HEK293 (cell line): ENCODE measurements at regions not wholly inside any gene's neighbourhood (a gene's known extent, or its start where the extent isn't known, plus 50 kb on each side); places are given as distances from the start of the nearest gene placed in this dataset.

Experiments
- CTCF ChIA-PET: fragments of 350-600 bp; formaldehyde crosslinking; extraction: SDS; loops from one replicate; lab custom pipeline; 2021; ENCODE audit warnings: antibody characterized with exemption; lab: Yijun Ruan, JAX
- POLR2A ChIA-PET: fragments of 300-600 bp; formaldehyde crosslinking; extraction: SDS; loops from one replicate; lab custom pipeline; 2020; ENCODE audit warnings: antibody characterized with exemption, inconsistent platforms; lab: Yijun Ruan, JAX
- H3K27ac ChIP-seq: fragments of 200-500 bp; sonication (Bioruptor generic); 2 replicates; pipeline ENCODE4 v1.5.1; 2014; ENCODE audit warnings: low read depth, low read length, control low read depth, inconsistent platforms; ENCODE audit errors: extremely low read depth
- H3K36me3 ChIP-seq, 2 experiments: fragments of 200-500 bp in 1 of 2; sonication (Bioruptor generic) in 1 of 2; 1 replicate in 1 of 2; 2 replicates in 1 of 2; pipeline ENCODE4 v1.5.1; 2014 to 2017; ENCODE audit warnings: inconsistent platforms in 2 of 2, low read length in 2 of 2; ENCODE audit not compliant: control insufficient read depth in 2 of 2, insufficient read depth in 1 of 2
- H3K4me1 ChIP-seq: fragments of 200-500 bp; sonication (Bioruptor generic); 2 replicates; pipeline ENCODE4 v1.5.1; 2014; ENCODE audit warnings: mild to moderate bottlenecking, low read length, inconsistent platforms; ENCODE audit not compliant: control insufficient read depth, insufficient read depth
- H3K4me3 ChIP-seq: 2 replicates; pipeline ENCODE4 v1.5.1; 2011; ENCODE audit warnings: low read depth, mild to moderate bottlenecking, control low read depth, low read length, moderate library complexity
- H3K9me3 ChIP-seq: fragments of 200-500 bp; sonication (Bioruptor generic); 2 replicates; pipeline ENCODE4 v1.5.1; 2014; ENCODE audit warnings: low read depth, low read length, inconsistent platforms; ENCODE audit not compliant: control insufficient read depth, insufficient read depth
- HOXA7 ChIP-seq: sonication (generic); formaldehyde crosslinking; IDR thresholded peaks from 2 replicates; pipeline ENCODE4 v1.8.1; 2022; ENCODE audit warnings: missing genetic modification reagents, borderline replicate concordance
- KLF10 ChIP-seq: fragments of 450-650 bp; IDR thresholded peaks from 2 replicates; pipeline ENCODE4 v1.5.1; 2018; ENCODE audit warnings: missing biosample characterization, mild to moderate bottlenecking, missing genetic modification characterization
- OSR2 ChIP-seq: fragments of 450-650 bp; formaldehyde crosslinking; IDR thresholded peaks from 2 replicates; pipeline ENCODE4 v1.5.1; 2016; ENCODE audit warnings: missing biosample characterization, missing genetic modification characterization
- ZBTB7A ChIP-seq: fragments of 450-650 bp; formaldehyde crosslinking; IDR thresholded peaks from 2 replicates; pipeline ENCODE4 v1.5.1; 2016; ENCODE audit warnings: low read depth, missing biosample characterization, missing genetic modification characterization
- ZEB2 ChIP-seq: fragments of 450-650 bp; formaldehyde crosslinking; IDR thresholded peaks from 2 replicates; pipeline ENCODE4 v1.5.1; 2016; ENCODE audit warnings: missing biosample characterization, missing genetic modification characterization
- ZNF157 ChIP-seq: fragments of 450-650 bp; formaldehyde crosslinking; IDR thresholded peaks from 2 replicates; pipeline ENCODE4 v1.5.1; 2016; ENCODE audit warnings: missing biosample characterization, missing genetic modification characterization
- ZNF221 ChIP-seq: fragments of 450-650 bp; formaldehyde crosslinking; IDR thresholded peaks from 2 replicates; pipeline ENCODE4 v1.5.1; 2017; ENCODE audit warnings: missing biosample characterization, missing genetic modification characterization, borderline replicate concordance
- ZNF302 ChIP-seq: fragments of 450-650 bp; formaldehyde crosslinking; IDR thresholded peaks from 2 replicates; pipeline ENCODE4 v1.5.1; 2016; ENCODE audit warnings: missing biosample characterization, missing genetic modification characterization, low read depth
- ZNF664 ChIP-seq: fragments of 450-650 bp; formaldehyde crosslinking; IDR thresholded peaks from 2 replicates; pipeline ENCODE4 v1.5.1; 2016; ENCODE audit warnings: missing biosample characterization, missing genetic modification characterization
- ZNF792 ChIP-seq: fragments of 450-650 bp; formaldehyde crosslinking; IDR thresholded peaks from 2 replicates; pipeline ENCODE4 v1.5.1; 2016; ENCODE audit warnings: missing biosample characterization, missing genetic modification characterization
- TF ChIP-seq, protein P1 (sequence below): sonication (generic); formaldehyde crosslinking; IDR thresholded peaks from 2 replicates; pipeline ENCODE4 v1.8.1; 2022; ENCODE audit warnings: mild to moderate bottlenecking, moderate library complexity, missing genetic modification reagents
- TF ChIP-seq, protein P2 (sequence below): fragments of 450-650 bp; formaldehyde crosslinking; IDR thresholded peaks from 2 replicates; pipeline ENCODE4 v1.5.1; 2016; ENCODE audit warnings: missing biosample characterization, missing genetic modification characterization
- TF ChIP-seq, protein P3 (sequence below): fragments of 450-650 bp; formaldehyde crosslinking; IDR thresholded peaks from 2 replicates; pipeline ENCODE4 v1.5.1; 2016; ENCODE audit warnings: missing biosample characterization, missing genetic modification characterization
- TF ChIP-seq, protein P4 (sequence below): fragments of 450-650 bp; formaldehyde crosslinking; IDR thresholded peaks from 2 replicates; pipeline ENCODE4 v1.5.1; 2016; ENCODE audit warnings: missing biosample characterization, missing genetic modification characterization
- TF ChIP-seq, protein P5 (sequence below): fragments of 450-650 bp; formaldehyde crosslinking; IDR thresholded peaks from 2 replicates; pipeline ENCODE4 v1.5.0; 2017; ENCODE audit warnings: missing biosample characterization, missing genetic modification characterization, borderline replicate concordance
- TF ChIP-seq, protein P6 (sequence below): fragments of 450-650 bp; formaldehyde crosslinking; IDR thresholded peaks from 2 replicates; pipeline ENCODE4 v1.5.1; 2017; ENCODE audit warnings: missing biosample characterization, missing genetic modification characterization
- TF ChIP-seq, protein P7 (sequence below): fragments of 450-650 bp; formaldehyde crosslinking; conservative IDR thresholded peaks from 2 replicates; pipeline ENCODE4 v1.5.1; 2016; ENCODE audit warnings: low read depth, missing biosample characterization, missing genetic modification characterization
- TF ChIP-seq, protein P8 (sequence below): fragments of 450-650 bp; formaldehyde crosslinking; IDR thresholded peaks from 2 replicates; pipeline ENCODE4 v1.5.1; 2017; ENCODE audit warnings: missing biosample characterization, mild to moderate bottlenecking, missing genetic modification characterization, moderate library complexity

DNA sequence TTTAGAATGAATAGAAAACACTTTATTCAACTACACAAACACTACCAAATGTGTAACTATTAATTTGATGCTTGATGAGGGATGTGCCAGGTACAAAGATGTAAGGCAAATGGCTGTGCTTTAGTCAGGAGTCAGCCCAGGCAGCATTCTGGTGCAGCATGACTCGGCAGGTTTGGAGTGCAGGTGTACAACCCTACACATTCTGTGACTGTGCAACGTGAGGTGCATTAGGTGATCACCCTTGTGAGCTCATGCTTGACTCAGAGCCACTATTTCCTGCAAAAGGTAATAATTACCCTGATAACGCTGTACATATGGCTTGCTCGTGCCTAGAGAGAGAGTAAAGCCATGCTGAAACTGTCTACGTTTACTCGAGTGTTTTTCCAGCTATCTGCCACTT lies 288.7 kb upstream of the DSEL start (continued):
- TF ChIP-seq, protein P1, sequence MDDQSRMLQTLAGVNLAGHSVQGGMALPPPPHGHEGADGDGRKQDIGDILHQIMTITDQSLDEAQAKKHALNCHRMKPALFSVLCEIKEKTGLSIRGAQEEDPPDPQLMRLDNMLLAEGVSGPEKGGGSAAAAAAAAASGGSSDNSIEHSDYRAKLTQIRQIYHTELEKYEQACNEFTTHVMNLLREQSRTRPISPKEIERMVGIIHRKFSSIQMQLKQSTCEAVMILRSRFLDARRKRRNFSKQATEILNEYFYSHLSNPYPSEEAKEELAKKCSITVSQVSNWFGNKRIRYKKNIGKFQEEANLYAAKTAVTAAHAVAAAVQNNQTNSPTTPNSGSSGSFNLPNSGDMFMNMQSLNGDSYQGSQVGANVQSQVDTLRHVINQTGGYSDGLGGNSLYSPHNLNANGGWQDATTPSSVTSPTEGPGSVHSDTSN (CRISPR knock-in tag) = no peak
- TF ChIP-seq KLF10 (tag by site-specific recombination) = no peak
- TF ChIP-seq, protein P2, sequence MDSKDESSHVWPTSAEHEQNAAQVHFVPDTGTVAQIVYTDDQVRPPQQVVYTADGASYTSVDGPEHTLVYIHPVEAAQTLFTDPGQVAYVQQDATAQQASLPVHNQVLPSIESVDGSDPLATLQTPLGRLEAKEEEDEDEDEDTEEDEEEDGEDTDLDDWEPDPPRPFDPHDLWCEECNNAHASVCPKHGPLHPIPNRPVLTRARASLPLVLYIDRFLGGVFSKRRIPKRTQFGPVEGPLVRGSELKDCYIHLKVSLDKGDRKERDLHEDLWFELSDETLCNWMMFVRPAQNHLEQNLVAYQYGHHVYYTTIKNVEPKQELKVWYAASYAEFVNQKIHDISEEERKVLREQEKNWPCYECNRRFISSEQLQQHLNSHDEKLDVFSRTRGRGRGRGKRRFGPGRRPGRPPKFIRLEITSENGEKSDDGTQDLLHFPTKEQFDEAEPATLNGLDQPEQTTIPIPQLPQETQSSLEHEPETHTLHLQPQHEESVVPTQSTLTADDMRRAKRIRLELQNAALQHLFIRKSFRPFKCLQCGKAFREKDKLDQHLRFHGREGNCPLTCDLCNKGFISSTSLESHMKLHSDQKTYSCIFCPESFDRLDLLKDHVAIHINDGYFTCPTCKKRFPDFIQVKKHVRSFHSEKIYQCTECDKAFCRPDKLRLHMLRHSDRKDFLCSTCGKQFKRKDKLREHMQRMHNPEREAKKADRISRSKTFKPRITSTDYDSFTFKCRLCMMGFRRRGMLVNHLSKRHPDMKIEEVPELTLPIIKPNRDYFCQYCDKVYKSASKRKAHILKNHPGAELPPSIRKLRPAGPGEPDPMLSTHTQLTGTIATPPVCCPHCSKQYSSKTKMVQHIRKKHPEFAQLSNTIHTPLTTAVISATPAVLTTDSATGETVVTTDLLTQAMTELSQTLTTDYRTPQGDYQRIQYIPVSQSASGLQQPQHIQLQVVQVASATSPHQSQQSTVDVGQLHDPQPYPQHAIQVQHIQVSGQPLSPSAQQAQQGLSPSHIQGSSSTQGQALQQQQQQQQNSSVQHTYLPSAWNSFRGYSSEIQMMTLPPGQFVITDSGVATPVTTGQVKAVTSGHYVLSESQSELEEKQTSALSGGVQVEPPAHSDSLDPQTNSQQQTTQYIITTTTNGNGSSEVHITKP = no peak
- TF ChIP-seq ZNF664 = no peak
- TF ChIP-seq ZNF302 (tag by site-specific recombination) = no peak
- TF ChIP-seq, protein P3, sequence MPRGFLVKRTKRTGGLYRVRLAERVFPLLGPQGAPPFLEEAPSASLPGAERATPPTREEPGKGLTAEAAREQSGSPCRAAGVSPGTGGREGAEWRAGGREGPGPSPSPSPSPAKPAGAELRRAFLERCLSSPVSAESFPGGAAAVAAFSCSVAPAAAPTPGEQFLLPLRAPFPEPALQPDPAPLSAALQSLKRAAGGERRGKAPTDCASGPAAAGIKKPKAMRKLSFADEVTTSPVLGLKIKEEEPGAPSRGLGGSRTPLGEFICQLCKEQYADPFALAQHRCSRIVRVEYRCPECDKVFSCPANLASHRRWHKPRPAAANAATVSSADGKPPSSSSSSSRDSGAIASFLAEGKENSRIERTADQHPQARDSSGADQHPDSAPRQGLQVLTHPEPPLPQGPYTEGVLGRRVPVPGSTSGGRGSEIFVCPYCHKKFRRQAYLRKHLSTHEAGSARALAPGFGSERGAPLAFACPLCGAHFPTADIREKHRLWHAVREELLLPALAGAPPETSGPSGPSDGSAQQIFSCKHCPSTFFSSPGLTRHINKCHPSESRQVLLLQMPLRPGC (tag by site-specific recombination) = no peak

DNA sequence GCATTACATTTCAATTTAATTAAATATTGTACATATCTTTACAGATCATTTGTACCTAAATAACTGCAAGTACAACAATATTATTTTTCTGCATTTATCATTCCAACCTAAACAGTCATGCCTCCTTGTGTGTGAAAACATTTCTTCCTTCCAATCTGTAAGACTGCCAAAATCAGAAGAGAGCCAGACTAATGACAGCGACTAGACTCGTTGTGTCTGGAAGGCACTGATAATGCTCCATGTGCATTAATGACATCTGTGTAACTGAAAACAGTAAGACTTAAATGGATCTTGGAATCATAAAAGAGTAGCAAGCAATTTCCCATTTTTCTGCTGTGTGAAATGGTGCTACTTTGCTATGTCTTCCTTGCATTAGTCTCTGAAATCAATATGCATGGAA lies 278.0 kb upstream of the DSEL start:
- ChIA-PET POLR2A (no interaction called here), CTCF (no interaction called here)
- no peak overlapping the region for H3K27ac ChIP-seq
- no peaks in the 10 kb centered on the region for H3K36me3 ChIP-seq
- no peaks in the 10 kb centered on the region for H3K9me3 ChIP-seq
- no peaks in the 10 kb centered on the region for H3K4me1 ChIP-seq
- no peak overlapping the region for H3K4me3 ChIP-seq
- TF ChIP-seq OSR2 (tag by site-specific recombination) = no peak
- TF ChIP-seq ZEB2 (tag by site-specific recombination) = no peak
- TF ChIP-seq, protein P4, sequence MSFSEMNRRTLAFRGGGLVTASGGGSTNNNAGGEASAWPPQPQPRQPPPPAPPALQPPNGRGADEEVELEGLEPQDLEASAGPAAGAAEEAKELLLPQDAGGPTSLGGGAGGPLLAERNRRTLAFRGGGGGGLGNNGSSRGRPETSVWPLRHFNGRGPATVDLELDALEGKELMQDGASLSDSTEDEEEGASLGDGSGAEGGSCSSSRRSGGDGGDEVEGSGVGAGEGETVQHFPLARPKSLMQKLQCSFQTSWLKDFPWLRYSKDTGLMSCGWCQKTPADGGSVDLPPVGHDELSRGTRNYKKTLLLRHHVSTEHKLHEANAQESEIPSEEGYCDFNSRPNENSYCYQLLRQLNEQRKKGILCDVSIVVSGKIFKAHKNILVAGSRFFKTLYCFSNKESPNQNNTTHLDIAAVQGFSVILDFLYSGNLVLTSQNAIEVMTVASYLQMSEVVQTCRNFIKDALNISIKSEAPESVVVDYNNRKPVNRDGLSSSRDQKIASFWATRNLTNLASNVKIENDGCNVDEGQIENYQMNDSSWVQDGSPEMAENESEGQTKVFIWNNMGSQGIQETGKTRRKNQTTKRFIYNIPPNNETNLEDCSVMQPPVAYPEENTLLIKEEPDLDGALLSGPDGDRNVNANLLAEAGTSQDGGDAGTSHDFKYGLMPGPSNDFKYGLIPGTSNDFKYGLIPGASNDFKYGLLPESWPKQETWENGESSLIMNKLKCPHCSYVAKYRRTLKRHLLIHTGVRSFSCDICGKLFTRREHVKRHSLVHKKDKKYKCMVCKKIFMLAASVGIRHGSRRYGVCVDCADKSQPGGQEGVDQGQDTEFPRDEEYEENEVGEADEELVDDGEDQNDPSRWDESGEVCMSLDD = no peak
- TF ChIP-seq, protein P5, sequence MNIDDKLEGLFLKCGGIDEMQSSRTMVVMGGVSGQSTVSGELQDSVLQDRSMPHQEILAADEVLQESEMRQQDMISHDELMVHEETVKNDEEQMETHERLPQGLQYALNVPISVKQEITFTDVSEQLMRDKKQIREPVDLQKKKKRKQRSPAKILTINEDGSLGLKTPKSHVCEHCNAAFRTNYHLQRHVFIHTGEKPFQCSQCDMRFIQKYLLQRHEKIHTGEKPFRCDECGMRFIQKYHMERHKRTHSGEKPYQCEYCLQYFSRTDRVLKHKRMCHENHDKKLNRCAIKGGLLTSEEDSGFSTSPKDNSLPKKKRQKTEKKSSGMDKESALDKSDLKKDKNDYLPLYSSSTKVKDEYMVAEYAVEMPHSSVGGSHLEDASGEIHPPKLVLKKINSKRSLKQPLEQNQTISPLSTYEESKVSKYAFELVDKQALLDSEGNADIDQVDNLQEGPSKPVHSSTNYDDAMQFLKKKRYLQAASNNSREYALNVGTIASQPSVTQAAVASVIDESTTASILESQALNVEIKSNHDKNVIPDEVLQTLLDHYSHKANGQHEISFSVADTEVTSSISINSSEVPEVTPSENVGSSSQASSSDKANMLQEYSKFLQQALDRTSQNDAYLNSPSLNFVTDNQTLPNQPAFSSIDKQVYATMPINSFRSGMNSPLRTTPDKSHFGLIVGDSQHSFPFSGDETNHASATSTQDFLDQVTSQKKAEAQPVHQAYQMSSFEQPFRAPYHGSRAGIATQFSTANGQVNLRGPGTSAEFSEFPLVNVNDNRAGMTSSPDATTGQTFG = no peak
- no peak for TF ChIP-seq ZNF792
- TF ChIP-seq, protein P6, sequence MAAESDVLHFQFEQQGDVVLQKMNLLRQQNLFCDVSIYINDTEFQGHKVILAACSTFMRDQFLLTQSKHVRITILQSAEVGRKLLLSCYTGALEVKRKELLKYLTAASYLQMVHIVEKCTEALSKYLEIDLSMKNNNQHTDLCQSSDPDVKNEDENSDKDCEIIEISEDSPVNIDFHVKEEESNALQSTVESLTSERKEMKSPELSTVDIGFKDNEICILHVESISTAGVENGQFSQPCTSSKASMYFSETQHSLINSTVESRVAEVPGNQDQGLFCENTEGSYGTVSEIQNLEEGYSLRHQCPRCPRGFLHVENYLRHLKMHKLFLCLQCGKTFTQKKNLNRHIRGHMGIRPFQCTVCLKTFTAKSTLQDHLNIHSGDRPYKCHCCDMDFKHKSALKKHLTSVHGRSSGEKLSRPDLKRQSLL (tag by site-specific recombination) = no peak
- TF ChIP-seq ZNF221 (tag by site-specific recombination) = no peak
- TF ChIP-seq HOXA7 (CRISPR knock-in tag) = no peak
- no peak for TF ChIP-seq ZBTB7A (tag by site-specific recombination)
- no peak for TF ChIP-seq ZNF157 (tag by site-specific recombination)
- TF ChIP-seq, protein P7, sequence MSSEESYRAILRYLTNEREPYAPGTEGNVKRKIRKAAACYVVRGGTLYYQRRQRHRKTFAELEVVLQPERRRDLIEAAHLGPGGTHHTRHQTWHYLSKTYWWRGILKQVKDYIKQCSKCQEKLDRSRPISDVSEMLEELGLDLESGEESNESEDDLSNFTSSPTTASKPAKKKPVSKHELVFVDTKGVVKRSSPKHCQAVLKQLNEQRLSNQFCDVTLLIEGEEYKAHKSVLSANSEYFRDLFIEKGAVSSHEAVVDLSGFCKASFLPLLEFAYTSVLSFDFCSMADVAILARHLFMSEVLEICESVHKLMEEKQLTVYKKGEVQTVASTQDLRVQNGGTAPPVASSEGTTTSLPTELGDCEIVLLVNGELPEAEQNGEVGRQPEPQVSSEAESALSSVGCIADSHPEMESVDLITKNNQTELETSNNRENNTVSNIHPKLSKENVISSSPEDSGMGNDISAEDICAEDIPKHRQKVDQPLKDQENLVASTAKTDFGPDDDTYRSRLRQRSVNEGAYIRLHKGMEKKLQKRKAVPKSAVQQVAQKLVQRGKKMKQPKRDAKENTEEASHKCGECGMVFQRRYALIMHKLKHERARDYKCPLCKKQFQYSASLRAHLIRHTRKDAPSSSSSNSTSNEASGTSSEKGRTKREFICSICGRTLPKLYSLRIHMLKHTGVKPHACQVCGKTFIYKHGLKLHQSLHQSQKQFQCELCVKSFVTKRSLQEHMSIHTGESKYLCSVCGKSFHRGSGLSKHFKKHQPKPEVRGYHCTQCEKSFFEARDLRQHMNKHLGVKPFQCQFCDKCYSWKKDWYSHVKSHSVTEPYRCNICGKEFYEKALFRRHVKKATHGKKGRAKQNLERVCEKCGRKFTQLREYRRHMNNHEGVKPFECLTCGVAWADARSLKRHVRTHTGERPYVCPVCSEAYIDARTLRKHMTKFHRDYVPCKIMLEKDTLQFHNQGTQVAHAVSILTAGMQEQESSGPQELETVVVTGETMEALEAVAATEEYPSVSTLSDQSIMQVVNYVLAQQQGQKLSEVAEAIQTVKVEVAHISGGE (tag by site-specific recombination) = no peak
- TF ChIP-seq, protein P8, sequence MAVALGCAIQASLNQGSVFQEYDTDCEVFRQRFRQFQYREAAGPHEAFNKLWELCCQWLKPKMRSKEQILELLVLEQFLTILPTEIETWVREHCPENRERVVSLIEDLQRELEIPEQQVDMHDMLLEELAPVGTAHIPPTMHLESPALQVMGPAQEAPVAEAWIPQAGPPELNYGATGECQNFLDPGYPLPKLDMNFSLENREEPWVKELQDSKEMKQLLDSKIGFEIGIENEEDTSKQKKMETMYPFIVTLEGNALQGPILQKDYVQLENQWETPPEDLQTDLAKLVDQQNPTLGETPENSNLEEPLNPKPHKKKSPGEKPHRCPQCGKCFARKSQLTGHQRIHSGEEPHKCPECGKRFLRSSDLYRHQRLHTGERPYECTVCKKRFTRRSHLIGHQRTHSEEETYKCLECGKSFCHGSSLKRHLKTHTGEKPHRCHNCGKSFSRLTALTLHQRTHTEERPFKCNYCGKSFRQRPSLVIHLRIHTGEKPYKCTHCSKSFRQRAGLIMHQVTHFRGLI (tag by site-specific recombination) = no peak
